ENCODE measurements at regions not wholly inside any gene's neighbourhood (a gene's known extent, or its start where the extent isn't known, plus 50 kb on each side); places are given as distances from the start of the nearest gene placed in this dataset.

GRCh38 chr6:93086351-93086750 is 333.0 kb downstream of the EPHA7 start:
- no peak for DNase-seq (ENCODE audit: low read depth)

GRCh38 chr6:93083337-93084230 is 335.8 kb downstream of the EPHA7 start:
- DNase-seq (ENCODE audit: low read depth) = no peak
- TF ChIP-seq, protein P1, sequence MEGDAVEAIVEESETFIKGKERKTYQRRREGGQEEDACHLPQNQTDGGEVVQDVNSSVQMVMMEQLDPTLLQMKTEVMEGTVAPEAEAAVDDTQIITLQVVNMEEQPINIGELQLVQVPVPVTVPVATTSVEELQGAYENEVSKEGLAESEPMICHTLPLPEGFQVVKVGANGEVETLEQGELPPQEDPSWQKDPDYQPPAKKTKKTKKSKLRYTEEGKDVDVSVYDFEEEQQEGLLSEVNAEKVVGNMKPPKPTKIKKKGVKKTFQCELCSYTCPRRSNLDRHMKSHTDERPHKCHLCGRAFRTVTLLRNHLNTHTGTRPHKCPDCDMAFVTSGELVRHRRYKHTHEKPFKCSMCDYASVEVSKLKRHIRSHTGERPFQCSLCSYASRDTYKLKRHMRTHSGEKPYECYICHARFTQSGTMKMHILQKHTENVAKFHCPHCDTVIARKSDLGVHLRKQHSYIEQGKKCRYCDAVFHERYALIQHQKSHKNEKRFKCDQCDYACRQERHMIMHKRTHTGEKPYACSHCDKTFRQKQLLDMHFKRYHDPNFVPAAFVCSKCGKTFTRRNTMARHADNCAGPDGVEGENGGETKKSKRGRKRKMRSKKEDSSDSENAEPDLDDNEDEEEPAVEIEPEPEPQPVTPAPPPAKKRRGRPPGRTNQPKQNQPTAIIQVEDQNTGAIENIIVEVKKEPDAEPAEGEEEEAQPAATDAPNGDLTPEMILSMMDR (IDR thresholded peaks at IDR 0.05; ENCODE audit: control insufficient read depth, extremely low read depth, insufficient read depth) = no peak
- H3K4me3 ChIP-seq (ENCODE audit: low read depth, low read length) = no peak overlapping the region

More at GRCh38 chr6:93086351-93086750, 333.0 kb downstream of the EPHA7 start:
- H3K4me3 ChIP-seq (ENCODE audit: low read depth, low read length) = no peak overlapping the region
- TF ChIP-seq, protein P1 (IDR thresholded peaks at IDR 0.05; ENCODE audit: control insufficient read depth, extremely low read depth, insufficient read depth) = no peak

- DNase-seq (ENCODE audit: low read depth) = no peak
- H3K4me3 ChIP-seq (ENCODE audit: low read depth, low read length) = no peak overlapping the region
- TF ChIP-seq, protein P1 (IDR thresholded peaks at IDR 0.05; ENCODE audit: control insufficient read depth, extremely low read depth, insufficient read depth) = no peak
These were observed 337.5 kb downstream of the EPHA7 start for GRCh38 chr6:93081901-93082300.

GRCh38 chr6:93079061-93079460 is 340.3 kb downstream of the EPHA7 start:
- TF ChIP-seq, protein P1 (IDR thresholded peaks at IDR 0.05; ENCODE audit: control insufficient read depth, extremely low read depth, insufficient read depth) = no peak
- DNase-seq (ENCODE audit: low read depth) = no peak
- H3K4me3 ChIP-seq (ENCODE audit: low read depth, low read length) = no peak overlapping the region

DNA sequence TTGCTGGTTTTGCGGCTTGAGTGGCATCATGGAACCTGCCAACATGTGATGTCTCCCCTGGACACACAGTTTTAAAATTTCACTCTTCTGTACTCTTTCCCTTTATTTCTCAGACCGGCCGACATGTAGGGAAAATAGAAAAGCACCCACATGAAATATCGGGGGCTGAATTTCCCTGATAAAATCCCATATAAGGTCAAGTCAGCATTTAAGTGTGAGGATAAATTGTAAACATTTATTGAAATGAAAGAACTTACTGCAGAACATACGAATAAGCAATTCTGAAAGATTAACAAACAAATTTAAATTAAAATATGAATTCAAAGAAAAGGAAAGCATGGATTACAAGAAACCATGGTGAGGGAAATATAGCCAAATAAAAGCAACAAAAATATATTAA is 345.5 kb downstream of the EPHA7 start:
- no peak for DNase-seq (ENCODE audit: low read depth)
- TF ChIP-seq, protein P1 (IDR thresholded peaks at IDR 0.05; ENCODE audit: control insufficient read depth, extremely low read depth, insufficient read depth) = no peak
- H3K4me3 ChIP-seq (ENCODE audit: low read depth, low read length) = no peak overlapping the region

DNA sequence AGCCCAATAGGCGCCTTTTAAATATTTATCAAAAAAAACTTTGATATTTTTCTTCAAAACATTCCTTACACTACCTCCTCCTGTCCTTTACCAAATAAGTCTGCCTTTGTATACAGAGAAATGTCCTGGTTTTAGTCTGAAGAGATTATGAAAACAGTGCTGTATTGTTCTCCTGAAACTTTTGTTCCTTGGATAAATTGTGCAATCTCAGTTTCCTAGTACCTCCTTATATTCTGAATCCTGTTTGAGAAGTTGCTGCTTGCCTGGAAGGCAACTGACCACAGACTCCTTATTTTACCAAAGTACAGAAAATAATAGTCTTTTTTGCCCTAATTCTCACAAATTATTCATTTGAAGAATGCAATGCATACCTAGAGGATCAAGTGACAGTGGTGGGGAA is 349.5 kb downstream of the EPHA7 start:
- no peak overlapping the region for H3K4me3 ChIP-seq (ENCODE audit: low read depth, low read length)
- TF ChIP-seq, protein P1 (IDR thresholded peaks at IDR 0.05; ENCODE audit: control insufficient read depth, extremely low read depth, insufficient read depth) = no peak
- no peak for DNase-seq (ENCODE audit: low read depth)
